HG03175 (cell line): ENCODE measurements at regions not wholly inside any gene's neighbourhood (a gene's known extent, or its start where the extent isn't known, plus 50 kb on each side); places are given as distances from the start of the nearest gene placed in this dataset.
"Not testable (repeated sequence)": the region's sequence is repeated elsewhere in the genome, so short reads cannot be mapped to it uniquely, and the experiment has no call there.

ENCODE experiments used
- ATAC-seq: cut with Tn5 transposase; IDR thresholded peaks from one replicate; pipeline ENCODE4 v1.9.1; 2021; ENCODE audit warnings: mild to moderate bottlenecking, moderate library complexity; ENCODE audit not compliant: unreplicated experiment

- no peak for ATAC-seq
Observed at GRCh38 chr6:169101981-169102380, 151.7 kb downstream of the THBS2 start.

- ATAC-seq = no peak
Observed at GRCh38 chr6:169101036-169101805, 152.4 kb downstream of the THBS2 start.

- ATAC-seq = no peak
Observed at GRCh38 chr6:169099411-169100202, 154.0 kb downstream of the THBS2 start.

- not testable (repeated sequence) for ATAC-seq
Observed at GRCh38 chr6:169098651-169099050, 155.0 kb downstream of the THBS2 start.

- ATAC-seq = no peak
Observed at GRCh38 chr6:169098116-169098515, 155.5 kb downstream of the THBS2 start.

- no peak for ATAC-seq
Observed at GRCh38 chr6:169097381-169097959, 156.2 kb downstream of the THBS2 start.

- ATAC-seq = no peak
Observed at GRCh38 chr6:169096388-169096787, 157.3 kb downstream of the THBS2 start.

GRCh38 chr6:169095153-169095552 is 158.5 kb downstream of the THBS2 start:
- ATAC-seq = no peak

GRCh38 chr6:169094552-169094950 is 159.1 kb downstream of the THBS2 start:
- no peak for ATAC-seq

- no peak for ATAC-seq
Observed at GRCh38 chr6:169093770-169094551, 159.7 kb downstream of the THBS2 start.

GRCh38 chr6:169093066-169093723 is 160.5 kb downstream of the THBS2 start:
- no peak for ATAC-seq

- ATAC-seq = peak; percentile 95
Observed at GRCh38 chr6:169092375-169092774, 161.3 kb downstream of the THBS2 start.

- ATAC-seq = not testable (repeated sequence)
Observed at GRCh38 chr6:169090514-169091127, 163.0 kb downstream of the THBS2 start.

GRCh38 chr6:169088762-169089161 is 164.9 kb downstream of the THBS2 start:
- ATAC-seq = no peak

GRCh38 chr6:169087443-169088041 is 166.1 kb downstream of the THBS2 start:
- ATAC-seq = no peak

GRCh38 chr6:169086616-169087015 is 167.0 kb downstream of the THBS2 start:
- ATAC-seq = not testable (repeated sequence)

- no peak for ATAC-seq
Observed at GRCh38 chr6:169086020-169086419, 167.6 kb downstream of the THBS2 start.

- ATAC-seq = no peak
Observed at GRCh38 chr6:169085466-169085865, 168.2 kb downstream of the THBS2 start.

GRCh38 chr6:169084557-169084956 is 169.1 kb downstream of the THBS2 start:
- not testable (repeated sequence) for ATAC-seq

- ATAC-seq = no peak
Observed at GRCh38 chr6:169084067-169084466, 169.6 kb downstream of the THBS2 start.
